Uterus (tissue), 2 donors: ENCODE measurements at regions not wholly inside any gene's neighbourhood (a gene's known extent, or its start where the extent isn't known, plus 50 kb on each side); places are given as distances from the start of the nearest gene placed in this dataset.

ENCODE experiments used
- CTCF ChIP-seq, 4 experiments: fragments of 200-600 bp in 2 of 4; fragments of 450-650 bp in 2 of 4; sonication (generic) in 2 of 4; IDR thresholded peaks; one replicate each; pipeline ENCODE4 v1.5.1; 2016 to 2019; ENCODE audit warnings: antibody characterized with exemption in 4 of 4, mild to moderate bottlenecking in 2 of 4, moderate library complexity in 1 of 4
- POLR2A ChIP-seq, 2 donors: fragments of 450-650 bp; IDR thresholded peaks; one replicate each; pipeline ENCODE4 v1.6.1; 2016; ENCODE audit warnings: antibody characterized with exemption in 2 of 2, mild to moderate bottlenecking in 1 of 2, moderate library complexity in 1 of 2

- TF ChIP-seq CTCF (IDR thresholded peaks at IDR 0.05) (no peak), POLR2A (IDR thresholded peaks at IDR 0.05) (no peak)
Observed at GRCh38 chr2:12073217-12073852, 326.9 kb downstream of the LPIN1 start.
